ENCODE measurements at regions not wholly inside any gene's neighbourhood (a gene's known extent, or its start where the extent isn't known, plus 50 kb on each side); places are given as distances from the start of the nearest gene placed in this dataset.

- no peak for DNase-seq
- no peak overlapping the region for H3K4me3 ChIP-seq
- no peaks in the 10 kb centered on the region for H3K27me3 ChIP-seq (replicated peaks in 1 of 7)
- no peak for TF ChIP-seq CTCF (IDR thresholded peaks at IDR 0.05 in 8 of 11, conservative IDR thresholded peaks at IDR 0.05 in 3 of 11)
- TF ChIP-seq POLR2A (IDR thresholded peaks at IDR 0.05) = no peak
- TF ChIP-seq POLR2AphosphoS5 (IDR thresholded peaks at IDR 0.05) = no peak
- H3K4me1 ChIP-seq = no peaks in the 10 kb centered on the region
- H3K36me3 ChIP-seq = no peaks in the 10 kb centered on the region
- H3K27ac ChIP-seq = no peak overlapping the region
- intact Hi-C loops (cut with DNase I; ENCODE audit: low total_unique reads) = no loop called here
- 80 to 91% (median 88%) methylated on average over 1 of the region's 1 CpG for WGBS, 5 donors
- H3K9me3 ChIP-seq = peaks cover 3 to 37% (median 30%) of the 10 kb centered on the region in 8 donors
These were observed 158.7 kb downstream of the MOBP start for GRCh38 chr3:39626198-39626597.

- TF ChIP-seq CTCF (IDR thresholded peaks at IDR 0.05 in 8 of 11, conservative IDR thresholded peaks at IDR 0.05 in 3 of 11) = no peak
- TF ChIP-seq POLR2AphosphoS5 (IDR thresholded peaks at IDR 0.05) = no peak
- TF ChIP-seq POLR2A (IDR thresholded peaks at IDR 0.05) = no peak
- no peaks in the 10 kb centered on the region for H3K36me3 ChIP-seq
- no peak for DNase-seq
- WGBS, 5 donors = 50 to 61% (median 52%) methylated on average over 5 of the region's 5 CpGs
- H3K9me3 ChIP-seq = peaks cover 3 to 20% (median 18%) of the 10 kb centered on the region in 8 donors
- H3K4me3 ChIP-seq = no peak overlapping the region
- no peak overlapping the region for H3K27ac ChIP-seq
- no peaks in the 10 kb centered on the region for H3K4me1 ChIP-seq
- H3K27me3 ChIP-seq (replicated peaks in 1 of 7) = no peaks in the 10 kb centered on the region
- intact Hi-C loops (cut with DNase I; ENCODE audit: low total_unique reads) = no loop called here
These were observed 163.7 kb downstream of the MOBP start for GRCh38 chr3:39631136-39631535.

GRCh38 chr3:39637807-39638206 lies 170.3 kb downstream of the MOBP start:
- H3K36me3 ChIP-seq = no peaks in the 10 kb centered on the region
- no peak for DNase-seq
- H3K4me1 ChIP-seq = peaks cover 0 to 8% (median 2%) of the 10 kb centered on the region in 6 donors
- 73 to 93% (median 83%) methylated on average over 1 of the region's 1 CpG for WGBS, 5 donors
- TF ChIP-seq CTCF (IDR thresholded peaks at IDR 0.05 in 8 of 11, conservative IDR thresholded peaks at IDR 0.05 in 3 of 11) = no peak
- TF ChIP-seq POLR2AphosphoS5 (IDR thresholded peaks at IDR 0.05) = no peak
- TF ChIP-seq POLR2A (IDR thresholded peaks at IDR 0.05) = no peak
- H3K9me3 ChIP-seq = no peaks in the 10 kb centered on the region
- peaks cover 0 to 10% (median 0%) of the 10 kb centered on the region in 7 donors for H3K27me3 ChIP-seq (replicated peaks in 1 of 7)
- intact Hi-C loops (cut with DNase I; ENCODE audit: low total_unique reads) = no loop called here
- peak overlapping the region in 2 of 8 donors; percentile 33 to 44 for H3K27ac ChIP-seq
- no peak overlapping the region for H3K4me3 ChIP-seq

GRCh38 chr3:39638301-39638700 lies 170.8 kb downstream of the MOBP start:
- 58 to 76% (median 63%) methylated on average over 6 of the region's 6 CpGs for WGBS, 5 donors
- no peaks in the 10 kb centered on the region for H3K9me3 ChIP-seq
- intact Hi-C loops (cut with DNase I; ENCODE audit: low total_unique reads) = no loop called here
- TF ChIP-seq CTCF (IDR thresholded peaks at IDR 0.05 in 8 of 11, conservative IDR thresholded peaks at IDR 0.05 in 3 of 11) (no peak), POLR2AphosphoS5 (IDR thresholded peaks at IDR 0.05) (peak in 1 of 3 donors; percentile 52), POLR2A (IDR thresholded peaks at IDR 0.05) (no peak)
- no peak for DNase-seq
- peak overlapping the region in 4 of 8 donors; percentile 28 to 44 (median 37) for H3K27ac ChIP-seq
- no peak overlapping the region for H3K4me3 ChIP-seq
- H3K27me3 ChIP-seq (replicated peaks in 1 of 7) = peaks cover 0 to 10% (median 0%) of the 10 kb centered on the region in 7 donors
- H3K36me3 ChIP-seq = no peaks in the 10 kb centered on the region
- H3K4me1 ChIP-seq = peaks cover 0 to 8% (median 2%) of the 10 kb centered on the region in 6 donors

All from spleen (tissue), 11 donors.